Large intestine (tissue), 3 donors: ENCODE measurements at regions not wholly inside any gene's neighbourhood (a gene's known extent, or its start where the extent isn't known, plus 50 kb on each side); places are given as distances from the start of the nearest gene placed in this dataset.
"Not testable (repeated sequence)": the region's sequence is repeated elsewhere in the genome, so short reads cannot be mapped to it uniquely, and the experiment has no call there.

Experiments
- DNase-seq, 2 donors: peaks; one replicate each; pipeline versions ENCODE4 v3.0.0 to v3.0.0-alpha.2; 2013
- H3K27ac ChIP-seq: one replicate; pipeline ENCODE4 v1.5.1; 2013; ENCODE audit warnings: low read length
- H3K27me3 ChIP-seq: 2 replicates; pipeline ENCODE4 v1.6.1; 2013; ENCODE audit warnings: low read length; ENCODE audit not compliant: control insufficient read depth, insufficient read depth
- H3K36me3 ChIP-seq: 2 replicates; pipeline ENCODE4 v1.6.1; 2013; ENCODE audit warnings: low read length; ENCODE audit not compliant: control insufficient read depth, insufficient read depth
- H3K4me1 ChIP-seq: one replicate; pipeline ENCODE4 v1.6.1; 2013; ENCODE audit warnings: low read length; ENCODE audit not compliant: control insufficient read depth, insufficient read depth
- H3K4me3 ChIP-seq: one replicate; pipeline ENCODE4 v1.5.1; 2013; ENCODE audit warnings: low read length
- H3K9me3 ChIP-seq: one replicate; pipeline ENCODE4 v1.6.1; 2013; ENCODE audit warnings: mild to moderate bottlenecking, low read depth, low read length, moderate library complexity; ENCODE audit not compliant: control insufficient read depth
- WGBS: methylation state at CpG from one replicate; pipeline ENCODE4 v1.1.5; 2013; ENCODE audit warnings: low lambda C conversion rate; ENCODE audit not compliant: insufficient coverage; 5-methylcytosine and 5-hydroxymethylcytosine counted together

DNA sequence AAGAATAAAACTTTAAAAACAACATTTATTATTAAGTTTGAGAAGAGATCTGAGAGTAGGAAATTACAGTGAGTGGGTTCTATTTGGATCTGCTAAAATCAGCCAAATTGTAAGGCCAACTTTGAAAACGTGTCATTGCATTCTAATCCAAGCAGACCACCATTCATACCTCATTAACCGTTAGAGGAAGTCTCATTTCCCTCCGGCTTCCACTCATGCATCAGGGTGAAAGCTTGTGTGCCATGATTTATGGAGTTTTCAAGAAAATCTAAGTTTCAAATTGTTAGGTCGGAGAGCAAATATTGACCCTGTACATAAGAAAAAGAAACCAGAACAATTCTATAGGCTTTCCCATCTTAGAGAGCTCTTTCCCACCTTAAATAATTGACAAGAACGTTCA lies 166.6 kb upstream of the NRG3 start:
- Histone ChIP-seq H3K9me3 (no peaks in the 10 kb centered on the region), H3K4me1 (no peaks in the 10 kb centered on the region), H3K4me3 (no peak overlapping the region), H3K27me3 (no peaks in the 10 kb centered on the region), H3K36me3 (no peaks in the 10 kb centered on the region), H3K27ac (no peak overlapping the region)
- DNase-seq: no peak
- 25% methylated on average over 1 of the region's 5 CpGs for WGBS

DNA sequence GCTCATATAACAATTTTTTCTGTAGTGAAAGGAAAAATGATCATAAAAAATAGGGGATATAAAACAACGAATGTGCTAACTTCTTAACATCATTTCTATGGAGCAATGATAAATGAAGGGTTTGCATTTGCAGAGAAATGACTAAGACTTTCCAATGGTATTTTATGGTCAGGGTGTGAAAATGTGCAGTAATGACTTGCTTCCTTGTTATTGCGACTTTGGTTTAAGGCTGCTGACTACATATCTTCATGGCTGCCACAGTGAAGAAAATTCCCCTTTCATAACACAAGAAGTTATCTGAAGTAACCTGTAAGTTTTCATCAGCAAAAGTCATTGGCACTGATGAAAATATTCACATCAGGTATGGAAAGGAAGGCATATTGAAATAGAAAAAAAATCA lies 166.1 kb upstream of the NRG3 start:
- DNase-seq: no peak

GRCh38 chr10:81722399-81722798 lies 152.6 kb upstream of the NRG3 start:
- DNase-seq: no peak

More for the DNA sequence above, 166.1 kb upstream of the NRG3 start:
- Histone ChIP-seq H3K27ac (no peak overlapping the region), H3K27me3 (no peaks in the 10 kb centered on the region), H3K4me1 (no peaks in the 10 kb centered on the region), H3K36me3 (no peaks in the 10 kb centered on the region), H3K4me3 (no peak overlapping the region), H3K9me3 (no peaks in the 10 kb centered on the region)
- WGBS: 83% methylated on average over 1 of the region's 2 CpGs

GRCh38 chr10:81724431-81724830 lies 150.6 kb upstream of the NRG3 start:
- DNase-seq: no peak
- Histone ChIP-seq H3K27me3 (no peaks in the 10 kb centered on the region), H3K9me3 (no peaks in the 10 kb centered on the region), H3K4me1 (no peaks in the 10 kb centered on the region), H3K36me3 (no peaks in the 10 kb centered on the region), H3K27ac (no peak overlapping the region), H3K4me3 (no peak overlapping the region)

More at GRCh38 chr10:81722399-81722798, 152.6 kb upstream of the NRG3 start:
- H3K27me3 ChIP-seq: no peaks in the 10 kb centered on the region
- 80% methylated on average over 1 of the region's 1 CpG for WGBS
- H3K36me3 ChIP-seq: no peaks in the 10 kb centered on the region
- no peak overlapping the region for H3K27ac ChIP-seq
- no peaks in the 10 kb centered on the region for H3K4me1 ChIP-seq
- peaks cover 5% of the 10 kb centered on the region for H3K9me3 ChIP-seq
- H3K4me3 ChIP-seq: no peak overlapping the region

DNA sequence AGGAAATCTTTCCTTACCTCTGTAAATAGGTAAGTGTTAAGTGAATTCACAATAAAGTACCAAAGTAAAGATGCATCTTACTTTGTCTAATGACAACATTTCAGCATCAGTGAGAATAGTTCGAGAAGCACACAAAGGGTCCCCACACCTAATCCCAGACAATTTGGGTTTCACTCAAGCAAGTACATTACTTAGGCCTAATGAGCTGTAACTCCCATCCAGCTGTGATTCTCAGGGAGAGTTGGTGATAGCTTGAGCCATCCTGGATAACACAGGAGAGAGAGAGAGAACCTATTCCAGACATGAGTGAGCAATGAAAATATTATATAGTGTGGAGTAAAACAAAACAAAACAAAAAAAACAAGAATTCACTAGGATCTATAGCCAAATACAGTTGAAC lies 149.1 kb upstream of the NRG3 start:
- WGBS: no CpG with 5 or more reads among the region's 1 CpG

GRCh38 chr10:81728692-81729091 lies 146.3 kb upstream of the NRG3 start:
- no peaks in the 10 kb centered on the region for H3K9me3 ChIP-seq
- DNase-seq: no peak
- no peak overlapping the region for H3K4me3 ChIP-seq
- no peaks in the 10 kb centered on the region for H3K36me3 ChIP-seq
- no peaks in the 10 kb centered on the region for H3K27me3 ChIP-seq
- WGBS: no CpG with 5 or more reads among the region's 1 CpG
- no peaks in the 10 kb centered on the region for H3K4me1 ChIP-seq
- H3K27ac ChIP-seq: no peak overlapping the region

More for the DNA sequence above, 149.1 kb upstream of the NRG3 start:
- Histone ChIP-seq H3K4me1 (no peaks in the 10 kb centered on the region), H3K36me3 (no peaks in the 10 kb centered on the region), H3K27ac (no peak overlapping the region), H3K27me3 (no peaks in the 10 kb centered on the region), H3K4me3 (no peak overlapping the region), H3K9me3 (no peaks in the 10 kb centered on the region)
- no peak for DNase-seq

- H3K4me1 ChIP-seq: no peaks in the 10 kb centered on the region
- H3K27me3 ChIP-seq: no peaks in the 10 kb centered on the region
- no peak overlapping the region for H3K27ac ChIP-seq
- no peaks in the 10 kb centered on the region for H3K36me3 ChIP-seq
- H3K9me3 ChIP-seq: no peaks in the 10 kb centered on the region
- WGBS: no CpG with 5 or more reads among the region's 1 CpG
- no peak for DNase-seq
- no peak overlapping the region for H3K4me3 ChIP-seq
Measured at GRCh38 chr10:81730891-81731290, 144.1 kb upstream of the NRG3 start.

DNA sequence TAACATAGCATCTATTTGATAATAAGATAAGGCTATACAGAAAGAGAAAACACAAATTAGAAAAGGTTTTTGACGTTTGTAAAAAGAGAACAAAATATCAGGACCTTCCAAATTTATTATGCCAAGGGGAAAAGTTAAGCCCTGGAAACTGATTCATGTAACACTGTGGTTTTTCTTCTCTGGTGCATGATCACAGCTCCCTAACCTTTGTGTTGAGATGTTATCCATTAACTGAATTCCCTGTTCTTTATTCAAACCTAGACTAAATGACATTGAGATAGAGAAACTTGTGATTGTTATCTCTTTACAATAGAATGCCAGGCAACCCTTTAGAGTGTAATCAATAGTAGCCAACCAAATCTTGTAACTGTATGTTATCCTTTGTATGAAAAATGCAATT lies 141.5 kb upstream of the NRG3 start:
- H3K9me3 ChIP-seq: no peaks in the 10 kb centered on the region
- H3K36me3 ChIP-seq: no peaks in the 10 kb centered on the region
- 38% methylated on average over 1 of the region's 1 CpG for WGBS
- no peak overlapping the region for H3K27ac ChIP-seq
- DNase-seq: no peak
- H3K4me1 ChIP-seq: no peaks in the 10 kb centered on the region
- H3K27me3 ChIP-seq: no peaks in the 10 kb centered on the region
- no peak overlapping the region for H3K4me3 ChIP-seq

GRCh38 chr10:81735167-81735566 lies 139.8 kb upstream of the NRG3 start:
- not testable (repeated sequence) for H3K27me3 ChIP-seq, H3K4me3 ChIP-seq, H3K9me3 ChIP-seq, H3K4me1 ChIP-seq, DNase-seq, H3K27ac ChIP-seq, H3K36me3 ChIP-seq
- WGBS: no CpG with 5 or more reads among the region's 9 CpGs

- Histone ChIP-seq H3K27me3 (no peaks in the 10 kb centered on the region), H3K9me3 (no peaks in the 10 kb centered on the region), H3K36me3 (no peaks in the 10 kb centered on the region), H3K27ac (no peak overlapping the region), H3K4me3 (no peak overlapping the region), H3K4me1 (no peaks in the 10 kb centered on the region)
- DNase-seq: no peak
- no CpG with 5 or more reads among the region's 2 CpGs for WGBS
Measured at GRCh38 chr10:81759111-81759510, 115.9 kb upstream of the NRG3 start.

DNA sequence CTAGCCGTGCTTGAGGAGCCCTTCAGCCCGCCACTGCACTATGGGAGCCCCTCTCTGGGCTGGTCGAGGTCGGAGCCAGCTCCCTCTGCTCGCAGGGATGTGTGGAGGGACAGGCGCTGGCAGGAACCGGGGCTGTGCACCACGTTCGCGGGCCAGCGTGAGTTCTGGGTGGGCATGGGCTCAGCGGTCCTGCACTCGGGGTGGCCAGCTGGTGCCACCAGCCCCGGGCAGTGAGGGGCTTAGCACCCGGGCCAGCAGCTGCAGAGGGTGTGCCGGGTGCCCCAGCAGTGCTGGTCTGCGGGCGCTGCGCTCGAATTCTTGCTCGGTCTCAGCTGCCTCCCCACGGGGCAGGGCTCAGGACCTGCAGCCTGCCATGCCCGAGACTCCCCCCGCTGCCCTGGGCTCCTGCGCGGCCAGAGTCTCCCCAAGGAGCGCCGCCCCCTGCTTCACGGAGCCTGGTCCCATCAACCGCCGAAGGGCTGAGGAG lies 90.8 kb upstream of the NRG3 start:
- Histone ChIP-seq H3K27me3 (no peaks in the 10 kb centered on the region), H3K9me3 (peaks cover 7% of the 10 kb centered on the region), H3K4me3 (no peak overlapping the region), H3K4me1 (no peaks in the 10 kb centered on the region), H3K36me3 (no peaks in the 10 kb centered on the region), H3K27ac (no peak overlapping the region)
- no peak for DNase-seq
- WGBS: no CpG with 5 or more reads among the region's 31 CpGs
